ENCODE measurements at regions not wholly inside any gene's neighbourhood (a gene's known extent, or its start where the extent isn't known, plus 50 kb on each side); places are given as distances from the start of the nearest gene placed in this dataset.

GRCh38 chr6:90739802-90740201 is 152.9 kb upstream of the MAP3K7 start:
- H3K4me1 Mint-ChIP-seq: no peaks in the 10 kb centered on the region
- no peak overlapping the region for H3K4me3 Mint-ChIP-seq
- DNase-seq (no peak), ATAC-seq (ENCODE audit: low read depth) (no peak)
- TF ChIP-seq CTCF (IDR thresholded peaks at IDR 0.05): no peak
- no peaks in the 10 kb centered on the region for H3K36me3 Mint-ChIP-seq (ENCODE audit: low read depth)
- CTCF ChIA-PET: no interaction called here
- peaks cover 5% of the 10 kb centered on the region for H3K27me3 Mint-ChIP-seq
- intact Hi-C loops (cut with micrococcal nuclease): no loop called here
- no peak overlapping the region for H3K27ac Mint-ChIP-seq
- POLR2A ChIA-PET: no interaction called here
- peaks cover 2% of the 10 kb centered on the region for H3K9me3 Mint-ChIP-seq

DNA sequence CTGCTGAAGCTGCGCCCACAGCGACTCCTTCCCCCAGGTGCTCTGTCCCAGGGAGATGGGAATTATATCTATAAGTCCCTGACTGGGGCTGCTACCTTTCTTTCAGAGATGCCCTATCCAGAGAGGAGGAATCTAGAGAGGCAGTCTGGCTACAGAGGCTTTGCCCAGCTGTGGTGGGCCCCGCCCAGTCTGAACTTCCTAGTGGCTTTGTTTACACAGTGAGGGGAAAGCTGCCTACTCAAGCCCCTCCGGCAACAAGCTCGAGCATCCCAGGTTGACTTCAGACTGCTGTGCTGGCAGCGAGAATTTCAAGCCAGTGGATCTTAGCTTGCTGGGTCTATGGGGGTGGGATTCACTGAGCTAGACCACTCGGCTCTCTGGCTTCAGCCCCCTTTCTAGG is 152.5 kb upstream of the MAP3K7 start:
- TF ChIP-seq CTCF (IDR thresholded peaks at IDR 0.05): no peak
- H3K4me3 Mint-ChIP-seq: no peak overlapping the region
- H3K4me1 Mint-ChIP-seq: no peaks in the 10 kb centered on the region
- ChIA-PET POLR2A (no interaction called here), CTCF (no interaction called here)
- peaks cover 3% of the 10 kb centered on the region for H3K9me3 Mint-ChIP-seq
- H3K36me3 Mint-ChIP-seq (ENCODE audit: low read depth): no peaks in the 10 kb centered on the region
- H3K27ac Mint-ChIP-seq: no peak overlapping the region
- H3K27me3 Mint-ChIP-seq: peaks cover 5% of the 10 kb centered on the region
- ATAC-seq (ENCODE audit: low read depth): no peak
- intact Hi-C loops (cut with micrococcal nuclease): no loop called here
- DNase-seq: no peak

- Mint-ChIP-seq H3K36me3 (ENCODE audit: low read depth) (no peaks in the 10 kb centered on the region), H3K27me3 (peaks cover 6% of the 10 kb centered on the region), H3K27ac (no peak overlapping the region), H3K4me1 (no peaks in the 10 kb centered on the region), H3K9me3 (peaks cover 2% of the 10 kb centered on the region), H3K4me3 (no peak overlapping the region)
- TF ChIP-seq CTCF (IDR thresholded peaks at IDR 0.05): no peak
- CTCF ChIA-PET: no interaction called here
- ATAC-seq (ENCODE audit: low read depth) (no peak), DNase-seq (no peak)
- intact Hi-C loops (cut with micrococcal nuclease): no loop called here
- POLR2A ChIA-PET: no interaction called here
Observed at GRCh38 chr6:90730151-90730673, 143.3 kb upstream of the MAP3K7 start.

DNA sequence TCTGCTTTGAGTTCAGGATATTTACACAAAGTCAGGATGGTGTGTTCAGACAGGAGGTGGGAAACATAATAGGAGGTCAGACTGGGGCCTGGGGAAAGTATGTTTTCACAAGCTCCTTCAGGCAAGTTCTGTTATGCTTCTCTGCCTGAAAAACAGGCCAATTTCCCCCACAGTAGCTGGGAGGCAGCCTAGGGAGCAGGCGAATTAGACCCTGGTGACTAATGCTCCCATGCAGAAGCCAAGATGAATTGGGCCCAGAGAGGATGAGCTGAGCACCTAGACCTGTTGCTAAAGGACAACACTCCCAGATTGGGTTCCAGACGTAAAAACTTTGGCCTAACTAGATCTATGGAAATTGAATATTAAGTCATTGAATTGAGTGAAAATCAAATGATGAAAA is 142.2 kb upstream of the MAP3K7 start:
- POLR2A ChIA-PET: no interaction called here
- CTCF ChIA-PET: no interaction called here
- ATAC-seq (ENCODE audit: low read depth) (no peak), DNase-seq (no peak)
- H3K4me1 Mint-ChIP-seq: no peaks in the 10 kb centered on the region
- no peak overlapping the region for H3K27ac Mint-ChIP-seq
- TF ChIP-seq CTCF (IDR thresholded peaks at IDR 0.05): no peak
- intact Hi-C loops (cut with micrococcal nuclease): no loop called here
- peaks cover 6% of the 10 kb centered on the region for H3K27me3 Mint-ChIP-seq
- no peak overlapping the region for H3K4me3 Mint-ChIP-seq
- H3K9me3 Mint-ChIP-seq: no peaks in the 10 kb centered on the region
- H3K36me3 Mint-ChIP-seq (ENCODE audit: low read depth): no peaks in the 10 kb centered on the region

DNA sequence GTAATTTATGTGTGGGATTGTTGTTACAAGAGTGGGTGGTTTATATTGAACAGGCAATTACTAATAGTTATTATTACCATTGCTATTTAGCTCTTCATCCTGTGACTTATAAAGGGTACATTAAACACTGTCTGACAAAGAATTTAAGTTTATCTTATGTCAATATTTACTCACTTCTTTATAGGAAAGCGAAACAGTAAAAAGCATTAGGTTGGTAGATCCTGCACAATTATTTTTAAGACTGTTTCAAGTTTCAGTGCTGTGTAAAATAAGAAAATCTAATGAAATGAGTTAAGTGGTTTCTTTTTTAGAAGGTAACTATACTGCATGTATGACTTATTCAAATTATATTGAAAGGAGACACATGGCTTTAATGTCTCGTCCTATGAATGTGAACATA is 135.8 kb upstream of the MAP3K7 start:
- DNase-seq (no peak), ATAC-seq (ENCODE audit: low read depth) (no peak)
- intact Hi-C loops (cut with micrococcal nuclease): no loop called here
- H3K27ac Mint-ChIP-seq: no peak overlapping the region
- H3K27me3 Mint-ChIP-seq: peaks cover 14% of the 10 kb centered on the region
- no peaks in the 10 kb centered on the region for H3K4me1 Mint-ChIP-seq
- no peaks in the 10 kb centered on the region for H3K36me3 Mint-ChIP-seq (ENCODE audit: low read depth)
- POLR2A ChIA-PET: no interaction called here
- H3K9me3 Mint-ChIP-seq: no peaks in the 10 kb centered on the region
- CTCF ChIA-PET: no interaction called here
- TF ChIP-seq CTCF (IDR thresholded peaks at IDR 0.05): no peak
- H3K4me3 Mint-ChIP-seq: no peak overlapping the region

Measured in activated B cell treated with CpG ODN at 0.5 μM for 24 hours (primary cell).